D341Med (cell line): ENCODE measurements at regions not wholly inside any gene's neighbourhood (a gene's known extent, or its start where the extent isn't known, plus 50 kb on each side); places are given as distances from the start of the nearest gene placed in this dataset.
A peak's percentile ranks its signal among the peaks of the same experiment; 100 is the strongest.
"Not testable (repeated sequence)": the region's sequence is repeated elsewhere in the genome, so short reads cannot be mapped to it uniquely, and the experiment has no call there.

ENCODE experiments used
- DNase-seq: peaks from one replicate; pipeline ENCODE4 v3.0.0; 2012; ENCODE audit warnings: low spot score

DNA sequence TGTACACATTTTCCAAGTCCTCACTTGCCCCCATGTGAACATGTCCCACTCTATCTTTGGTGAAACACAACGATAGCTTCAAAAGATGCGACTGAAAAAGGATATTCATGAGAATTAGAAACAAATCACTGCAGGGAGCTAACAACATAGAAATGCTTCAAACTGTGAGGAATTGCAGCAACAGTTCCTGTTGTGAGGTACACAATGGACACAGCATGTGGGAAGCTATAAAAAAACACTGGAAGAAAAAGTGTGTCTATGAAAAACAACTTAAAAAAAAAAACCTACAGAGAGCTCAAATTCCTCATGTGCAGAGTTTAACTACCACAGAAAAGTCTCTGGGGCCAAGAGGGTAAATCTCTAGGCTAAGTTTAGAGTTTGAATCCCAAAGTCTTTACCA lies 51.6 kb upstream of the BLTP1 start:
- DNase-seq, result no peak

DNA sequence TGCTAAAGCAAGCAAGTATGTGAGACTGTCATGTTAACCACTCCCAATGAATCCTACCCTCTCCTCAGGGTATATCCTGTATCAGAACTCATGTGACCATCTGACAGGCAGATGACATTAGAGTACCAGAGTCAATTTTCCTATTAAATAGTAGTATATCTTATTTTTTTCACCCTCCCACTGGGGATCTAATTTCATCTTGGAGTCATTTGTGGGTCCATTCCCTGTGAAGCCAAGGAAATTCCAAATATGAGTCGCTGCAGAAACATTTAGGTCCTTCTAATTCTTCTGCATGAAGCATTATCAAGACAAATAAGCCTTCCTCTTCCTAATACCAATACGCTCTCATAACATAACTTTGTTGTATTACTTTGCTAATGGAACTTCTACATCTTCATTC lies 52.2 kb upstream of the BLTP1 start:
- DNase-seq, result no peak

DNA sequence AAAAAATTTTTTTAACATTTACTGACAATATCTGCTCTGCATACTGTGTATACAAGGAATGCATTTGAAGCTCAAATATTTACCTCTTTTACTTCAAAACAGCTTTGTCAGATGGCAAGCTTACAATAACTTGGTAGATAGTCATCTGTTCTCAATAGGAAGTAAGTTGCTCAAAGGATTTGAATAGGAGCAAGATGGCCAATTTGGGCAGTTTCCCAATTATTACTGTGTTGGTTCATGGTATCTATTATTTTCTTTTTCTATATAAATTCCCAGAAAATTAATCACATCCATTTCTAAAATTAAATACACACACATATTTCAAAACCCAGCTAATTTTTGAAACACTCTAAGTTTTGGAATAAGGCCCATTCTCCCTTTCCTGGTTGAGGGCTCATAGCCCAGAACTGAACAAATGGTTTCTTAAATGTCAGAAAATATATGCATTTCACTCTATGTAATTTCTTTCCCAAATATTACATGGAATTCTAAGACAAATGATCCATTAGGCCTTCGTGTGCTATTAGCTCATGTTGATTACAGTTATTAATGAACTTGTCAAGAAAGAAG lies 60.2 kb upstream of the BLTP1 start:
- no peak for DNase-seq

DNA sequence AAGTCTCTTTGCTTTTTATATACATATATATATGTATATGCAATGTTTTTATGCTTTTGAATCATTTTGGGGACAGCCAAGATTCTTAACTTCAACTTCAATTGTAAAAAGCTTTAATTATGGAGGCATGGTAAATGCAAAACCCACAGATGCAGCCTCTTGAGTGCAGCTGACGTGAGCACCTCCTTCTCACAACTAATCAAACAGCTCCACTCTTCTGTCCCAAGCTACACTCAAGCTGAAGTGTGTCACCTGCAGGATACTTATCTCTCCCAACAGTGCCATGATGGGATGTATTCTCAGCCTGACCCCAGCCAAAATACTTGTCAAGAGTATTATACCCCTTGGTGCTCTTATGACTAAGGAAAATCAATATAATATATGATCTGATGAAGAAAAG lies 60.7 kb upstream of the BLTP1 start:
- DNase-seq, result no peak

DNA sequence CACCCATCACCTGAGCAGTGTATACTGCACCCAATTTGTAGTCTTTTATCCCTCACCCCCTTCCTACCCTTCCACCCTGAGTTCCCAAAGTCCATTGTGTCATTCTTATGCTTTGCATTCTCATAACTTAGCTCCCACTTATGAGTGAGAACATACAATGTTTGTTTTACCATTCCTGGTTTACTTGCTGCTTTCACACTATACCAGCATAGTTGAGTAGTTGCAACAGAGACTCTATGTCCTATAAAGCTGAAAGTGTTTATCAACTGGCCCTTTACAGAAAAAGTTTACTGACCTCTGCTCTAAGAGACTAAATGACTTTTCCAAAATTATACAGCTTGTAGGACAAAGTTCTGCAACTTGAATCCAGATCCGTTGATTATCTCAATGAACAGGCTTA lies 61.1 kb upstream of the BLTP1 start:
- DNase-seq, result no peak

DNA sequence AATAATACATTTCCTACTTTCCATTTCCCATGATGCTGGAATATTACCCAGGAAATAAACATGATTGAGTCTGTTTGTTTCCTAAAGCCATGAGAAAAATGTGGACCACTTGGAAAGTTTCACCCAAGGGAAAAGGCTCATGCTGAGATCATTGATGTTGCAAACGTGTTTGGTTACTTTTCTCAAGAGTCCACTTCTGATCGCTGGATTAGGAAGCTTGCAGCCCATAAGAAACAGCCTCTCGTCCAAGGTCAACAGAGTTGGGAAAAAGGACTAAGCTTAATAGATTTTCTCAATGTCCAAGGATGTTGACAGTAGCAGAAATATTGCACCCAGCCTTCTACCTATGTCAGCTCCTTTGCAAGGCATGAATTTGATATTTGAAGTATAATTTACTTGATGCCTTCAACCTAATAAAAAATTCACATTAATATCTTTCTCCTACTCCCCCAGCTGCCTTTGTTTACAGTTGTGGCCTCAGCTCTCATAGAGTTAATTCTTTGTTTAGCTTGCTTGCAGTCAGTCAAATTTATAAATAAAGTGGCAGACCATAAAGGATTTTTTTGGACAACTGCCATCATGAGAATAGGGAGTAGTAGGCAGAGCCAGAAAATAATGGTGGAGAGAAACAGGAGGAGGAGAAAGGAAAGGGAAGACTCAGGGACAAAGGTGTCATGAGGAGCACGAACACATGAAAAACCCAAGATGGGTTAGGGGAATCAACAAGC lies 65.6 kb upstream of the BLTP1 start:
- no peak for DNase-seq

DNA sequence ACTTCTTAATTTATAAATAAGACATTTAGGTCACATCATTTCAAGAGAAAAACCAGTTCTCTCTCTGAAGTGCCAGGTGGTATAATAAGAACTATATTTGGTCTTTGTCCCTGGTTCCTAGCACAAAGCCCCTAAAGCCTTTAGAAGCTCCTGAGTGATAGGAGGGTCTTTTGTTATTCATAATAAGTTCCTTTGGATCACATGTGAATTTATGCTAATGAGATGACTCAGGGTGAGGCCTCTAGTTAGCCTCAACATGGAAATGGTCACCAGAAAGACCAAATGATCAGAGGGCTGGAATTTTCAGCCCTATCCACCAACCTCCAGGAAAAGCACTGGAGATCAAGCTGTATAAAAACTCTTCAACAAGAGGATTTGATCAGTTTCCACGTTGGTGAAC lies 68.1 kb upstream of the BLTP1 start:
- DNase-seq, result no peak

DNA sequence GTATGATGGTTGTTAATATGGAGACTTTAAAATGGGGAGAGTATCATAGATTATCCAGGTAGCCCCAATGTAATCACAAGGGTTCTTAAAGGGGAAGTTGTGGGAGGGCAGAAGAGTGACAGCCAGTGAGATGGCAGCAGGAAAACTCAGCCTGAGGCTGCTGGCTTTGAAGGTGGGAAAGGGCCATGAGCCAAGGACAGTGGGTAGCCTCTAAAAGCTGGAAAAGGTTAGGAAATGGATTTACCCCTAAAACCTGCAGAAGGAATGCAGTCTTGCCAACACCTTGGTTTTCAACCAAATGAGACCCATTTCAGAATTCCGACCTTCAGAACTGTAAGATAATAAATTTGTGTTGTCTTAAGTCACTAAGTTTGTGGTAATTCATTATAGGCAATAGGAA lies 68.8 kb upstream of the BLTP1 start:
- no peak for DNase-seq

DNA sequence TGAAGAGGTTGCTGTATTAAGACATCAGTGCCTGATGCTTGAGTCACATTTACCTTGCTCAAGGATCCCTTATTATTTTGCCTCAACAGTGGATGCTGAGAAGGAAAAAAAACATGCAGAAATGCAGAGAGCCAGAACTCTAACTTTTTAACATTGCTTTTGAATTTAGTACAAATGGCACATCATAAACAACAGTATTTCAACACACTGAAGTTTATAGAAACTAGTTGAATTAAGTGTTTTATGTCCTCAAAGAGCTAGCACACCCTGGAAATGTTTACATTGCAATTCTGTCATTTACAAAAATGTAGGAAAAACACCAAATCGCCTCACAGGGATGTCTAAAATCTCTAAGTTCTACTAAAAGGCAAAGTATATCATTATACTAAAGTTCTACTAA lies 69.5 kb upstream of the BLTP1 start:
- DNase-seq, result no peak

DNA sequence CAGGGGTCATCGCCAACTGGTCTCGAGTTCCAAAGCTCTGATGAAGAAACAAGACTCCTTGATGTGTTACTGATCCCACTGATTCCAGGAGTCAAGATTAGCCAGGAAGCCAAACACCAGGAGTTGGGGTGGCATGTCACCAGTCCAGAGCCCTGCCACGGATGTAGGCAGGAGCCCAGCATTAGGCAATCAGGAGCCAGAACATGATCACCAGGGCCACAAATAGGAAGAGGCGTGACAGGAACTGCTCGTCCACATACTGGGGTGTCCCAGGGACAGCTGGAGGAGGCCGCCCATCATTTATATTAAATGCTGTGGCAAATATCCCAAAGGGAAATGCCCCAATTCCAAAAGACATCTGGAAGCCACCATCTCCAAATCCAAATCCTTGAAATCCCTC lies 74.5 kb upstream of the BLTP1 start:
- DNase-seq, result not testable (repeated sequence)

DNA sequence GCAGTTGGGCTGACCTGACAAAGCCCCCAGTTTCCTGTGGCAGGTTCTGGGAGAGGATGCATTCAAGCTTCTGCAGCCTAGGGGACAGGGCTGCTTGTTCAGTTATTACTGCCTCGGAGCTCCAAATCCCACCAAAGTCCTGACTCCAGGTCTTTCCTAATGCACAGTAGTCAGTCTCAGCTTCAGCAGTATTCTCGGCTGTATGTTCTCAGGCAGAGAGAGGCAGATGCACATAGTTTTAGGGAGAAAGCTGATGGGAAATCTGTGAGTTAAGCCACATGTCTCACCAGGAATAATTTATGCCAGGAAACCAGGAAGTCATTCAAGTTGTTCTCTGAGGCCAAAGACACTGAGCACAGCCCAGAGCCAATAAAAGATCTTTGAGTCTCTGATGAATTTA lies 75.3 kb upstream of the BLTP1 start:
- DNase-seq, result not testable (repeated sequence)

DNA sequence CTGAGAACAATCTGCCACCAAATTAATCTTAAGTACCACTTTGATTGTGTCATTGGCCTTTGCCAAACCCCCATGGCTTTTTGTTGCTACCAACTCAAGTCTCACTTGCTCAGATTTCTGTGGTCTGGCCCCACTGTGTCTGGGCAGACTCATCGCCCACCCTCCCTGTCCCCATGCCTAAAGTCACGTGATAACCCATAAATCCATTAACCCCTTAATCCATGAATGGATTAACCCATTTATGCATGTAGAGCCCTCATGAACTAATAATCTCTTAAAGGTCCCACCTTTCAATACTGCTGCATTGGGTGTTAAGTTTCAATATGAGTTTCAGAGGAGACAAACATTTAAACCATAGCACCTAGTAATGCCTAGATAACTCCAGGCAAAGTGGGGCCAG lies 78.5 kb upstream of the BLTP1 start:
- DNase-seq, result no peak

DNA sequence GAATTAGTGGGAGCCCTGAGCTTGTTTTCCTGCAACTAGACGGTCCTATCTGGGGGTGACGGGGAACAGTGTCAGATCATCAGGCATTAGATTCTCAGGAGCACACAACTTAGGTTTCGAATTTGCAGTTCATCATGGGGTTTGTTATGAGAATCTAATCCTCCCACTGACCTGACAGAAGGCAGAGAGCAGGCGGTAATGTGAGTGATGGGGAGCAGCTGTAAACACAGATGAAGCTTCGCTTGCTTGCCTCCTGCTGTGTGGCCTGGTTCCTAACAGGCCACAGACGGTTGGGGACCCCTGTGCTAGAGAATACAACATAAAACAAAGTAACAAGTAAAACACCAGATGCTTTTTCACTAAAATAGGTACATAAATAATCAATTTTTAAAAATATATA lies 86.2 kb upstream of the BLTP1 start:
- no peak for DNase-seq

DNA sequence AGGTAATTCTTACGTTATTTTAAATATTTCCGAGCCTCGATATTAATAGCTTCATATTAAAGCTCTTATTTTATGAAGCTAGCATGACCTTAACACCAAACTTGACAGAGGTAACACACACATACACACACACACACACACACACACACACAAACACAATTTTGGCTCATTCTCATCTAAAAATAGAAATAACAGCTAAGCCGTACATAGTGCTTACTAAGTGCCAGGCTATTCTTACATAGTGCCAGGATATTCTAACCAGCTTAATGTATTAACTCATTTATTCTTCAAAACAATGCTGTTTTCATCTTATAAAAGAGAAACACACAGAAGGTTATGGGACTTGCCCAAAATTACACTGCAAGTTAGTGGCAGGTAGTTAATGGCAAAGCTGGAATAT lies 87.0 kb upstream of the BLTP1 start:
- DNase-seq, result no peak

DNA sequence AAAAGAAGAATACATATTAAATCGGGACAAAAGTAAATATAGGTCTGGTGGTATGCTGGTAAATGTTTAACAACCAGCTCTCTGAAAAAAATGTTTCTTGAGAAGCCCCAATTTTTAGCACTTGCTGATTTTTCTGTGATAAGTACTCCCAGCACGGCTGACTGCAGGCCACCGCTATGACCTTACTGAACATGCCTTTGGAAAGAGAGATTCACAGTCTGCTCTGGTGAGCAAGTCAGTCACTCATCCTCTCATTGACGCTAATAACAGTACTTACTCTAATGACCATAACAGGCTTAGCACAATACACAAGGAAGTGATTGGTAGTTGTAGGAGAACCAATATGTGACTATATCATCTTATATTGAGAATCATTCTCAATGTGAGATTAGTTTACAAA lies 98.9 kb upstream of the BLTP1 start:
- no peak for DNase-seq

DNA sequence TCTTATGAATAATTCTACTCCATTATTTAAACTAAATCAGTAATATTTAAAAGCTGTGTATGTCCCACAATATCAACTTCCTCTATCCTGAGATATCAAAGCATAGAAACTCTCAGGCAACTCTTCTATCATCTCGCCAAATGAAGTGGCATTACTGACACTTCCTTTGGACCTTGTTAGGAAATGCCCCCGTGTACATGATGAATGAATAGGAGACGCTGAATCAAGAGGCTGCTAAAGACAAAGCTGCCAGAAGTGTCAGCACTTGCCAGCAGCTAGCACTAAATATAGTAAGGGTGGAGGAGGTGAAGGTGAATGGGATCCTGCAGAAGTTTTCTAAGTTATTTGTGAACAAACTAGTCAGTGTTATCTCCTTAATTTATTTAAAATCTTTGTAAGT lies 99.5 kb upstream of the BLTP1 start:
- no peak for DNase-seq

DNA sequence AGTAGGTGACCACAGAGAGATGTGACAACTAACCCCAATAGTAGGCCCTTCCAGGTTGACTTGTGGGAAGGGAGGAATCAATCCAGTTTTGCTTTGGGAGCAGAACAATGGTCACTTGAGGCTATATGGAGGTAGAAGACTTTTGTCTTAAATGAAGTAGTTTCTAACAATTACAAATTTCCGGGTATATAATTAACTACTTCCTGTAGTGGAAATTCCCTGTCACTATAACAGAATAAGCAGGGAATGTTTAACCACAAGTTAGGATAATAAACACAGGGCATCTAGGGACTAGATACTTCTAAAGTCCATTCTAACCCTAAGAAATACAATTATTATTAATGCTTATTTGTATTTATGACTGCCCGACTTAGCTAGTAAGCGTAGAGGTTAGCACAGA lies 99.0 kb upstream of the TRPC3 start:
- no peak for DNase-seq

DNA sequence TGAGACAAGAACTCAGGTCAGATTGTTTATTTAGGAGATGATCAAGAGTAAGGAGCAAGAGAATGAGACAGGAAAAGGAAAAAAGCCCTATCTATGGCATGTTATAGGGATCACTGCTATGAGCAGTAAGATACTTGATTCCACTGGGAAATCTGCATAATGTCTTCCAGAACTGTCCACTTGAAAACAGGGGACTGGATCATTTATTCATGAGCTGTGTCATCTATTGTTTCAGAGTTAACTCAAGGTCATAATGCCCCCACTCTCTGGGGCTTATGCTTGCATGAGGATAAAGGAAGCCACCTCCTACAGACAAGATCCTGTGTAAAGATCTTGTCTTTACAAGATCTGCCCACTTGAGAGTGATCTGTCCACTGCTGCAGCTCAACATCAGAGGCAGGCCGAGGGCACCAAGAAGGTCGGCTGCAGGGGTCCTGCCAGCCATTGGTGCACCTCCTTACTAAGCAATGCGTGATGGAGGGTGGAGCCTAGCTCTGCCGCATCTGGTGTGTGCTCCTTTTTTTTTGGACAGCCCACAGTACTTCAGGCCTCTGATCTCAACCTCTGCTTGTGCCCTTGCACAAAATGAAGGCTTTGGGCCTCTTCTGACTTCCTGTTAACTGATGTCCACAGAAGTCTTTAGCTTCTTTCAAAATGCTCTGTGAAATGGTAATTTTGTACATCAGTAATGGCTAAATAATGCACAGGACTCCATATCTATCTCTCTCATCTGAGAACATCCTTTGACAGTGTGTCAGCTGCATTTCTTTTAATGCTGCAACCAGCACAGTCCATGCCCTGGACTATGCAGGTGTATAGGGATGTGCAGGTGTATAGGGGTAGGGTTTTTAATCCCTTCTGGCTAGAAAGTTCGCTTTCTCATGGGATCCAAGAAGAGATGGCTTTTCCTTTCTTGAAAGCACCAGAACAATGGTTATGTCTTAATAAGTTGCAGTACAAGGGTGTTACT lies 95.9 kb upstream of the TRPC3 start:
- no peak for DNase-seq

DNA sequence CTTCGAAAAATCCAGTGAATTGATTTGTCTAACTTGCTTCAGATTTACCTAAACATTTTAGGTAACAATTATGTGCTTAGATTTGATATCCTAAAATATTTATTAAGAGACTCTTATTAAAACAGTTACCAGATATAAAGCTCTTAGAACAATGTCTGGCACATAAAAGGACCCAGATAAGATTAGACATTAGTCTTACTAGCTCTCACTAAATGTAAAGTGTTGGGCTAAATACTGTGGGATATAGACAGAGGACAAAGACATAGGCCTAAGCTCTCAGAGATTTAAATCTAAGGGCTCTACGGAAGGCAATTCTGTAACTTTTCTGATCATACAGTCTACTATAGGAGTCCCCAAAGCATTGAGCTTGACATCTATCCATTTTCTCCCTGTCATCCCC lies 94.4 kb upstream of the TRPC3 start:
- DNase-seq, result no peak

DNA sequence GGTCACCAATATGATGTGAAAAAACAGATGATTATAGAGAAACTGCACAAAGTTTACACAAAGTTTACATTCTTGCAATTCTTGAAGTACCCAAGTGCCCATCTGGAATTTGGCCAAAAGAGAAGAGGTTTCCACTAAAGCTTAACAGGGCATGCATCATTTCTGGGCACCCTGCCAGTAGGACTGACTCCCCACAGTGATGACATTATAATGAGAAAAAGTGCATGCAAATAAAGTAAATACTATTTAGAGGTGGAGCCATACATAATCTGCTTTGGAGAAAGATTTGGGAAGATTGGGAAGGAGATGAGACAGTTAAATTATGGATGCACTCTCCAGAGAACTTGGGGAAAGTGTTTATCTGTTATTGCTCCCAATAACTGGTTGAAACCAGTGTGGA lies 93.7 kb upstream of the TRPC3 start:
- peak; percentile 41 for DNase-seq

DNA sequence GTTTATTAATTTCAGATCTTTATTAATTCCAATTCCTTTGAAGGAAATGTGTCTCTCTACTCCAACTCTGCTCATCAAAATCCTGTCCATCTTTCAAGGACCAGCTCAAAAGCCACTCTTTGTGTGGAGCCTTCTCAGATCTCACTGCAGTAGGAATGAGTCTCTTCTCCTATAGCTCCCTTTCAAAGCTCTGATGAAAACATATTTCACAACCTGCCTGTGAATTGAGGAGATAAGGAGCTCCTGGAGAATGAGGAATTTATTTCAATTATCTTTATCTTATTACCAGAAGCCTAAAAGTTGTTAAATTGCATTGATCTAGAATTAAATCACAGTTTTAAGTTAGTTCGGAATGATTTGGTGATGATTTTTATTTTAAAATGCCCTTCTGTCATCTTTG lies 92.6 kb upstream of the TRPC3 start:
- no peak for DNase-seq

DNA sequence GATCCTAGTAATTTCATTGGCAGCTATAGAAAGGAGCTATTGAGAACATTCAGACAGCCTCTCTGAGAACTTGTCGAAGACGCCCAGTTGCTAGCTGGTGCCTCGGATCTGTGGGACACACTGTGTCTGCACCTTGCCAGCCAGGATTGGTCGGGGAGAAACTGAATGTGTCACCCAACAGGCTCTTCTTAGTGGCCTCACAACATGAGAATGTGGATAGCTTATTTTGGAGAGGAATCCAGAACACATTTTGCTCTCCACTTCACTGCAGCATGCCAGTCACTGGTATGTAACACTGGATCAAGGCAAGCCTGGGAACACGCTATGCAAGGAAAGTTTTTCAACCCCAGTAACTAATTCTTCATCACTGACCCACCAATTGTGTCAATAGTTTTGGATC lies 89.5 kb upstream of the TRPC3 start:
- no peak for DNase-seq

DNA sequence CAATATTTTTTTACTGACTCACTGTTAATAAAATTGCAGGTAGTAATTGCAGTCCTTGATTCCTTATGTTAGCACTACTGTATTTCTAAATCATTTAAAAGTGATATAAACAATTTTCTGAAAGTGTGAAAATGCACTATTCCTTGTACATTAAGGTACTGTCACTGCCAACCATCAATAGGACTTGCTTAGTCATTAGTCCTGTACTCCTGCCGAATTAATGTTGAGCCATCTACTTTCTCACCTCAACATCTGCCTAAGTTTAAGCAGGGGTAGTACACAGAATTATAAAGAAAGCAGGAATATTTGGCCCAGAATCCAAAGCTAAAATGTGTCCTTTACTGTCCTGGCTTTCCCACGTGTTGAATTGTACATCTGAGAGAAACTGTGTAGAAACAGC lies 87.0 kb upstream of the TRPC3 start:
- no peak for DNase-seq
